ENCODE measurements at regions not wholly inside any gene's neighbourhood (a gene's known extent, or its start where the extent isn't known, plus 50 kb on each side); places are given as distances from the start of the nearest gene placed in this dataset.

DNA sequence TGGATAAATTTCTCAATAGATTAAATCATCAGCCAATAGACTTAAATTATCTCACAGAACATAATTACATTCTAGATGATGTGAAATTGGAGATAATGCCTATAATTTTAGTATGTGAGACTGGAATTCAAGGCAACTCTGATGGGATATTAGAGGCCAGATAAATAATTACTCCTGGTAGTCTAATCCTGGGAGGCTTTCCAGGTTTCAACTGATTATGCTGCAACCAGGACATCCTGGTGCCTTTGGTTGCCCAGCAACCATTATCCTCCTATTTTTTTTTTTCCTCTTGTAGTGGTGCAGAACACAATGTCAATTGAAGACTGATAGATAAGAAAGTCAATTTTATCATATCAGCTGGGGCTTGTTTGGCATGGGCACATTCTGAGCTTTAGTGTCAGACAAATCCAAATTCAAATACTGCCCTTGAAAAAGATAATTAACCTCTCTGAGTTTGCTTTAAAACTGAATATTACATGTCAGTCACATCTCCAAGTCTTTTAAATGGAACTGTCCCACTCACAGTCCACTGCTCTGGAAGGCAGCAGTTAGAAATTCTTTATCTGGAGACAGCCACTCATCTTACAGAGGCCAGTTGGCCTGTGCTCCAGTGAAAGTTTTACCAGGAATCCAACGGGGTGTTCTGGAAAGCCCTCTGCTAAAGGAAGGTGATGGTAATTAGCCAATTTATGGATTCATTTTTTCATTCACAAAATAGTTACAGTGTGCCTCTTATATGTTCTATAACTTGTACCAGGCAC is 95.3 kb upstream of the GUCY1A1 start:
- TF ChIP-seq, protein P1, sequence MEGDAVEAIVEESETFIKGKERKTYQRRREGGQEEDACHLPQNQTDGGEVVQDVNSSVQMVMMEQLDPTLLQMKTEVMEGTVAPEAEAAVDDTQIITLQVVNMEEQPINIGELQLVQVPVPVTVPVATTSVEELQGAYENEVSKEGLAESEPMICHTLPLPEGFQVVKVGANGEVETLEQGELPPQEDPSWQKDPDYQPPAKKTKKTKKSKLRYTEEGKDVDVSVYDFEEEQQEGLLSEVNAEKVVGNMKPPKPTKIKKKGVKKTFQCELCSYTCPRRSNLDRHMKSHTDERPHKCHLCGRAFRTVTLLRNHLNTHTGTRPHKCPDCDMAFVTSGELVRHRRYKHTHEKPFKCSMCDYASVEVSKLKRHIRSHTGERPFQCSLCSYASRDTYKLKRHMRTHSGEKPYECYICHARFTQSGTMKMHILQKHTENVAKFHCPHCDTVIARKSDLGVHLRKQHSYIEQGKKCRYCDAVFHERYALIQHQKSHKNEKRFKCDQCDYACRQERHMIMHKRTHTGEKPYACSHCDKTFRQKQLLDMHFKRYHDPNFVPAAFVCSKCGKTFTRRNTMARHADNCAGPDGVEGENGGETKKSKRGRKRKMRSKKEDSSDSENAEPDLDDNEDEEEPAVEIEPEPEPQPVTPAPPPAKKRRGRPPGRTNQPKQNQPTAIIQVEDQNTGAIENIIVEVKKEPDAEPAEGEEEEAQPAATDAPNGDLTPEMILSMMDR (IDR thresholded peaks at IDR 0.05; ENCODE audit: unreplicated experiment) = no peak
- DNase-seq (ENCODE audit: low spot score, unreplicated experiment) = no peak
- Mint-ChIP-seq H3K36me3 (ENCODE audit: insufficient read depth) (no peaks in the 10 kb centered on the region), H3K9me3 (ENCODE audit: low read depth) (peaks cover 6% of the 10 kb centered on the region), H3K27ac (no peak overlapping the region), H3K4me3 (ENCODE audit: low read depth) (no peak overlapping the region), H3K4me1 (ENCODE audit: low read depth) (peaks cover 3% of the 10 kb centered on the region), H3K27me3 (peaks cover 4% of the 10 kb centered on the region)

DNA sequence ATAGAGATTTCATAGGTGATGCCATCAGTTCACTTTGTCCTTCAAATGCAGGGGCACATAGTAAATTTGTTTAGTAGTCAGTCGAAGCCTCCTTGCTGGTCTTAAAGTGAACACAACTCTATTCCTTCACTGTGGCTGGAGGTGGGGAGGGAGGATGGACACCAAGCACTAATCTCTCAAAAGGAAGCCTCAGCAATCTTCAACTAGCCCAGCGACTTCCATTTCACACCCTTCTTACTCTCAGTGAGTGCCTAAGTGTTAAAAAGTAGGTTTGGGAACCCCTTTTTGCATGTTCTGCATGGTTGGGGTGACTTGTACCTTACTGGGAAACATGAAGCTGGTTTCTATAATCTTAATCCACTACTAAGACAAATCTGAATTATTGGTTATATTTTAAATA is 96.0 kb upstream of the GUCY1A1 start:
- Mint-ChIP-seq H3K27me3 (peaks cover 4% of the 10 kb centered on the region), H3K36me3 (ENCODE audit: insufficient read depth) (no peaks in the 10 kb centered on the region), H3K4me1 (ENCODE audit: low read depth) (peaks cover 3% of the 10 kb centered on the region), H3K4me3 (ENCODE audit: low read depth) (no peak overlapping the region), H3K27ac (no peak overlapping the region), H3K9me3 (ENCODE audit: low read depth) (peaks cover 6% of the 10 kb centered on the region)
- DNase-seq (ENCODE audit: low spot score, unreplicated experiment) = no peak
- TF ChIP-seq, protein P1 (IDR thresholded peaks at IDR 0.05; ENCODE audit: unreplicated experiment) = no peak

DNA sequence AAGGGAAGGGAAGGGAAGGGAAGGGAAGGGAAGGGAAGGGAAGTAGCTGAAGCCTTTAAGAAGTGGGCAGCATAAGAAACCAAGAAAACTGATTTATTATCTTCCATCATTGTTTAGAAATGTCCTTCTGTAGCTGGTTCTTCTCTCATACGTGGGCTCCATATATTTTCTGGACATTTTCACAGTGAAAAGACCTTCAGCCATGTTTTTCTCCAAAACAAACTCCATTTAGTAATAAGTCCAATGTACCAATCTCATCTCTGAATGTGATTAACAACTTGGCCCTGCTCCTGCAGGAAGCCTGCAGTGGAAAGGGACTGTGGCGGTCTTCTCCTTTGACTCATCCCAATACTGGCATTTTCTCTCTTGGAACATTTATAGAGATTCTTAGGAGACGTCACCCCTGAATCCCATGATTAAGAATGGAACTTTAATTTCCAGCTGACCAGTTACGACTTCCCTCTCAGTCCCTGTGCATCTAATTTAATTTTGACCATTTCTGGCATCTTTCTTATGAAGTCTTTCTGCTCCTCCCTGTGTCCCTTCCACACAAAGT is 96.6 kb upstream of the GUCY1A1 start:
- TF ChIP-seq, protein P1 (IDR thresholded peaks at IDR 0.05; ENCODE audit: unreplicated experiment) = no peak
- Mint-ChIP-seq H3K9me3 (ENCODE audit: low read depth) (peaks cover 6% of the 10 kb centered on the region), H3K36me3 (ENCODE audit: insufficient read depth) (no peaks in the 10 kb centered on the region), H3K27ac (no peak overlapping the region), H3K4me1 (ENCODE audit: low read depth) (peaks cover 3% of the 10 kb centered on the region), H3K27me3 (peaks cover 4% of the 10 kb centered on the region), H3K4me3 (ENCODE audit: low read depth) (no peak overlapping the region)
- DNase-seq (ENCODE audit: low spot score, unreplicated experiment) = no peak

DNA sequence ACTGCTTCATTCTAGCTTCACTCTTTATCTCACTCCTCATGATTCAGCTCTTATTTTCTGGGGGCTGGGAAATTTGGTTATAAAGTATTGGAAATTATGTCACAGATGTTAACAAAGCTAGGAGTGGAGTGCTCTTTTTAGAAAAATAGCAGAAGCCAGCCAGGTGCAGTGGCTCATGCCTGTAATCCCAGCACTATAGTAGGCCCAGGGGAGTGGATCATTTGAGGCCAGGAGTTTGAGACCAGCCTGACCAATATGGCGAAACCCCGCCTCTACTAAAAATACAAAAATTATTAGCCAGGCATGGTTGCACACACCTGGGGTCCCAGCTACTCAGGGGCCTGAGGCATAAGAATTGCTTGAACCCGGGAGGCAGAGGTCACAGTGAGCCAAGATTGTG is 97.2 kb upstream of the GUCY1A1 start:
- Mint-ChIP-seq H3K27ac (no peak overlapping the region), H3K9me3 (ENCODE audit: low read depth) (peaks cover 6% of the 10 kb centered on the region), H3K4me3 (ENCODE audit: low read depth) (no peak overlapping the region), H3K27me3 (peaks cover 4% of the 10 kb centered on the region), H3K4me1 (ENCODE audit: low read depth) (peaks cover 3% of the 10 kb centered on the region), H3K36me3 (ENCODE audit: insufficient read depth) (no peaks in the 10 kb centered on the region)
- DNase-seq (ENCODE audit: low spot score, unreplicated experiment) = no peak
- TF ChIP-seq, protein P1 (IDR thresholded peaks at IDR 0.05; ENCODE audit: unreplicated experiment) = no peak

DNA sequence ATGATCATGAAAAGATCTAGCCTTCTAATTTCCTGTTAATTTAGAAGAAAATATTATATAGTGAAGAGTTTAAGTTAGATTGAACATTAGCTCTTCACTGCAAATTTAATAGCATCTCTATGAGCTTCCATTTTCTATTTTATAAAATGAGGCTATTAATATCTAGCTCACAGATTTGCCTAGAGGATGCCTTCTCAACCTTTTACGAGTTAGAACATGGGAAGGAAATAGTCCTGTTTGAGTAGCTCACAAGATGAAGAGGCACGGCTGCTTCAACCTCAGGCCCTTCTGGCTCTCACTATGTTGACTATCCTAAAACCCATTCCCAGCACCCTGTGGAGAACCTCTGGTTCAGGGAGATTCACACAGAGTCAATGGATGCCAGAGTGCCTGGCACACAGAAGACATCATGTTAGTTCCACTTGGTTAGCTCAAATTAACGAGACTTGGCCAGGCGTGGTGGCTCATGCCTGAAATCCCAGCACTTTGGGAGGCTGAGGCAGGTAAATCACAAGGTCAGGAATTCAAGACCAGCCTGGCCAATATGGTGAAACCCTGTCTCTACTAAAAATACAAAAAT is 97.9 kb upstream of the GUCY1A1 start:
- peaks cover 4% of the 10 kb centered on the region for H3K9me3 Mint-ChIP-seq (ENCODE audit: low read depth)
- DNase-seq (ENCODE audit: low spot score, unreplicated experiment) = no peak
- H3K4me1 Mint-ChIP-seq (ENCODE audit: low read depth) = peaks cover 3% of the 10 kb centered on the region
- no peak overlapping the region for H3K27ac Mint-ChIP-seq
- no peak overlapping the region for H3K4me3 Mint-ChIP-seq (ENCODE audit: low read depth)
- H3K27me3 Mint-ChIP-seq = peaks cover 4% of the 10 kb centered on the region
- H3K36me3 Mint-ChIP-seq (ENCODE audit: insufficient read depth) = no peaks in the 10 kb centered on the region
- TF ChIP-seq, protein P1 (IDR thresholded peaks at IDR 0.05; ENCODE audit: unreplicated experiment) = no peak
